Right lobe of liver (tissue), 4 donors: ENCODE measurements at regions not wholly inside any gene's neighbourhood (a gene's known extent, or its start where the extent isn't known, plus 50 kb on each side); places are given as distances from the start of the nearest gene placed in this dataset.

Experiments used
- CTCF ChIP-seq, 4 donors: fragments of 200-600 bp in 3 of 4; fragments of 450-650 bp in 1 of 4; IDR thresholded peaks; one replicate each; pipeline versions ENCODE4 v1.5.1 to v1.8.0; 2016 to 2022; ENCODE audit warnings: antibody characterized with exemption in 4 of 4, mild to moderate bottlenecking in 2 of 4
- POLR2A ChIP-seq: fragments of 450-650 bp; IDR thresholded peaks from one replicate; pipeline ENCODE4 v1.6.1; 2017; ENCODE audit warnings: antibody characterized with exemption, mild to moderate bottlenecking
- donor health status: DM: no; HTN: no; CAD: no.
- donor health status: DM: no; HTN: no; CAD: no.
- donor health status: DM: no; HTN: yes; CAD: no.

GRCh38 chr12:19042221-19042620 lies 87.3 kb upstream of the PLEKHA5 start:
- no peak for TF ChIP-seq CTCF (IDR thresholded peaks at IDR 0.05)
- no peak for TF ChIP-seq POLR2A
